TTC549 (cell line): ENCODE measurements at regions not wholly inside any gene's neighbourhood (a gene's known extent, or its start where the extent isn't known, plus 50 kb on each side); places are given as distances from the start of the nearest gene placed in this dataset.

ENCODE experiments used
- FAIRE-seq: peaks from 2 replicates; lab custom pipeline; 2012; peaks lifted over from hg19 to GRCh38; lab: Jason Lieb, UNC

- no peak for FAIRE-seq
Measured at GRCh38 chr7:42987648-42988214, 55.6 kb downstream of the MRPL32 start.

DNA sequence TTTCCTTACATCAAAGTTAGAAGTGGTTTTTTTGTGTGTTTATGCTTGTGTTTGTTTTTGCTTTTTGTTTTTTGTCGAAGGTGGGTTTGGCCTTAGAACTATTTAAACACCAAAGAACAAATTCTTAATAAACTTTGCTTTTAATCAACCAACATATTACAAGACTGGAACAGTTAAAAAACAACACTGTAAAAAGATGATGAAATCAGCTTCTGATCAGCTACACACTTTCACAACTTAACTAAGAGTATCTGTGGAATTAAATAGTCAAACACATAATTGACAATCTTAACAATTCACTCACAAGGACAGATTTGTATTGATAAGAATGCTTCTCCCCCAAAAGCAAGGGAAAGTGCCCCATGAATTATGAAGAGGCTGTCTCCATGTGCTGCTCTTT, 58.8 kb downstream of the MRPL32 start:
- no peak for FAIRE-seq

DNA sequence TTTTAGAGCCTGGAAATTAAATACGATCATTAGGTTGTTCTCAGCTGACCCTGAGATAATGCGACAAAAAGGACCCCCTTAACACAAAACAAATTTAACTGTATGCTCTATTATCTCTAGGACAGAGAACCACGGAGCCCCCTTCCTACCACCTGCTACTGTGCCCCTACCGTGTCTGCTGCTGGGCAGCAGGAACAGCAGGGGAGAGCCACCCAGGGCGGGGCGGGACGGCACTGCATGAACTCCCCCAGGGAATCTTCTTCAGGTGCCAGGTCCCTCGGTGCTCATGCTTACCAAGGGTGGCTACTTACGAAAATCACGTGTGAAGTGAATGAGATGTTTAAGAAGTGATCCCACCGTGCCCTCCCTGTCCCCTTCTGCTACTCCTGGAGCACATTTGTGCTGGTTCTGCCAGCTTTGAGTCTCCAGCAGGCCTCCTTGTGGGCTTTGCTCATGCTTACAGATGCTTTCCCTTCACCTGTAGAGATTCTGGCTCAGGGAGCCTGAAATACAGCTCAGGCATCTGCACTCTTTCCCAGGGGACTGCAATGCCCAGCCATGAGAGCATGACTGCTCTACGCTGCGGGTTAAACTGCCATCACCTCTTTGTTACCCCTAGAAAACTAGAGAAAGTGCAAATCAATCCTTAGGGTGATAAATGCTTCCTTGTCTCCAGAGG, 59.9 kb downstream of the MRPL32 start:
- FAIRE-seq: no peak

- no peak for FAIRE-seq
Measured at GRCh38 chr7:42993038-42993437, 60.9 kb downstream of the MRPL32 start.

- FAIRE-seq: no peak
Measured at GRCh38 chr7:42994096-42994495, 61.9 kb downstream of the MRPL32 start.

- FAIRE-seq: no peak
Measured at GRCh38 chr7:42997611-42998010, 65.4 kb downstream of the MRPL32 start.

DNA sequence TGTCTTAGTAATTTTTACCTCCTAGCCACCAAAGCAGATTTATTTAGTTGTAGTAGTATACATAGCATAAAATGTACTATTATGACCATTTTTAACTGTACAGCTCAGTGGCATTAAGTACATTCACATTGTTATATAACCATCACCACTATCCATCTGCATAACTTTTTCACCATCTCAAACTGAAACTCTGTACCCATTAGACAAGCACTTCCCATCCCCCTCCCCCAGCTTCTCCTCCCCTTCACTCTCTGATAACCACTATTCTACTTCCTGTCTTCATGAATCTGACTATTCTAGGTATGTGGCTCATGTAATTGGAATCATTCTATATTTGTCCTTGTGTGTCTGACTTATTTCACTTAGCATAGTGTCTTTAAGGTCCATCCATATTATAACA, 71.9 kb downstream of the MRPL32 start:
- no peak for FAIRE-seq

DNA sequence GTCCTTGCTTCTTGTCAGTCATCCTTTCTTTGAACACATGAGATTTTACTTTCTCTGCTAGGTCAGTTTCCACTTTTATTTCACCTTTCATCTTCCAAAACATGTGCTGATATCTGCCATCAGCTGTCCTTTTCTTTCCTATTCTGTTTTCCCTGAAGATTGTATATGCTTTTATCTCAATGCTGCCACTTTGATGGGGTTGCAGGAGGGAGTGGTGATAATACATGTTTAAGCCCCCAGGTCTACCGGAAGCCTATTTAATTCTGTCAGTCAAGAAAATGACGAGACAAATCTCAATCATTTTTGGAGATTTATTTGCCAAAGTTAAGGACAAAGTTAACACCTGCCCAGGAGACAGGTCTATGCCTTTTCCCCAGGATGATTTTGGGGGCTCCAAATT, 73.8 kb downstream of the MRPL32 start:
- no peak for FAIRE-seq

GRCh38 chr7:43010061-43010460, 77.9 kb downstream of the MRPL32 start:
- FAIRE-seq: no peak

DNA sequence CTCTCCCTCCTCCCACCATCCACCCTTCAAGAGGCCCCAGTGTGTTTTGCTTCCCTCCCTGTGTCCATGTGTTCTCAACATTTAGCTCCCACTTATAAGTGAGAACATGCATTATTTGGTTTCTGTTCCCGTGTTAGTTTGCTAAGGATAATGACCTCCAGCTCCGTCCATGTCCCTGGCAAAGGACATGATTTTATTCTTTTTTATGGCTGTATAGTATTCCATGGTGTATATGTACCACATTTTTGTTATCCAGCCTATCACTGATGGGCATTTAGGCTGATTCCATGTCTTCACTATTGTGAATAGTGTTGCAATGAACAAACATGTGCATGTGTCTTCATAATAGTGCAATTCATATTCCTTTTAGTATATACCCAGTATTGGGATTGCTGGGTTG, 79.7 kb downstream of the MRPL32 start:
- FAIRE-seq: no peak

- FAIRE-seq: no peak
Measured at GRCh38 chr7:43014406-43014805, 82.2 kb downstream of the MRPL32 start.

- no peak for FAIRE-seq
Measured at GRCh38 chr7:43015301-43015700, 83.1 kb downstream of the MRPL32 start.

- no peak for FAIRE-seq
Measured at GRCh38 chr7:43018446-43018845, 86.3 kb downstream of the MRPL32 start.

GRCh38 chr7:43021431-43021830, 89.3 kb downstream of the MRPL32 start:
- FAIRE-seq: no peak

DNA sequence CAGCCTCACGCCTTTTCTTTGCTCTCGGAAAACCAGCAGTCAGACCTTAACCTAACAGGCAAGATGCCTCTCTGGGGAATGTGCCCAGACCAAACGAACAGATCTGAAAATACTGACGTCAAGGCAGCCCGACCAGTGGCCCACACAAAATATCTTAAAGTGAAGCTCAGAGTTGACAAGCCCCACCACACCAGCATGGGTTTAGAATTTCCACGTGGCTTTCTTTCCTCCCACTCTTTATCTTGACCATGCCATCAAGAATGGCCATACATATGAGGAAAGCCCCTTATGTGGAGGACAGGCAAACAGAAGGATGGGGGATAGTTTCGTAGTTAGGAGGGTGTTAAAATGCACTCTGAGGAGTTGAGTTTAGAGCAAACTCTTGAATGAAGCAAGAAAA, 89.8 kb downstream of the MRPL32 start:
- no peak for FAIRE-seq

GRCh38 chr7:43033369-43033768, 79.1 kb upstream of the HECW1 start:
- no peak for FAIRE-seq

- FAIRE-seq: no peak
Measured at GRCh38 chr7:43034535-43035002, 77.9 kb upstream of the HECW1 start.

- FAIRE-seq: no peak
Measured at GRCh38 chr7:43037531-43037930, 74.9 kb upstream of the HECW1 start.

DNA sequence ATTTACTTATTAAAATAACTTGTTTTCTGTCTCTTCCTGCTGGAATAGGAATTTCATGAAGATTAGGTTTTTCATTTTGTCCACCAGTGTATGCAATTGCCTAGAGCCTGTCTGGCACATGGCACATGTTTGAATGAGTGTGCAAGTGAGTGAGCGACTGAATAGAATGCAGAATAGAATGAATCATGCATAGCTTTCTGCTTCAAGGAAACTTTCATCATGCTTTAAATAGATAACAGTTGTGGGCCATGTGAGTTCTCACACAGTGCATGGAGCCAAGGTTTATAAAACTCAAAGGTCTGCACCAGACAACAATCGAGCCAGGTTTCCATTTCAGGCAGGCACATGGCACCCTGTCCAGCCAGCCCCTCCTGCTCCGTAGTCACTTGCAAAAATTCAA, 74.2 kb upstream of the HECW1 start:
- FAIRE-seq: no peak

DNA sequence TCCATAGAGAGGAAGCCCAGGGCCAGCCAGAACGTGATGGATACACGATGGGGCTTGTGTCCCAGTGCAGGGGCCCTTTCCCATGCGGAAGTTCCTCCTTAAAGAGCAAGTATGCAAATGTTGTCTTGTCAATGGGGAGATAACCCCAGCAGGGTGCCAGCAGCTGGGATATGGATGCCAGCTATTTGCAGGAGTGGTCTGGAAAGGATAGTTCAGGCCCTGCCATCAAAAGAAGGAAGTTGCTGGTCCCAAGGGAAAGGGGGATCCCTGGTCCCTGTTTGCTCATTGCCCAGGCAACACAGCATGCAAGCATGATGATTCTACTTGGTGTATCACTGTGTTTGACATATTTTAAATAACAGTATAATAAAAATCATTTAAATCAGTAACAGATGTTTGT, 73.1 kb upstream of the HECW1 start:
- no peak for FAIRE-seq

DNA sequence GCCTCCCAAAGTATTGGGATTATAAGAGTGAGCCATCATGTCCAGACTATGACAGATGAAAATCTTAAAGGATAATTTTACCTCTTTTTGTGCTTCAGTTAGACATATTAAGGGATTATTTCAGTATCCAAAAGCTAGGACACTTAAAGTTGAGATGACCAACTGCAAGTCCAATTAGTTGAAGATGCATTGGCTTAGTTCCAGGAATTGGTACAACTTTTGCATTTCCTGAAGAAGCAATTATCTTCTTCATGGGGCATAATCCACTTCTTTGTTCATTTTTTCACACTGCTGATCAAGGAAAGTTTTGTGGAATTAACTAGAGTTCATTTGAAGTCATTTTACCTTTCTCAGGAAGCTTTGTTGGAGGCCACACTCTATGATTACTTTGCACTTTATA, 72.0 kb upstream of the HECW1 start:
- FAIRE-seq: no peak

DNA sequence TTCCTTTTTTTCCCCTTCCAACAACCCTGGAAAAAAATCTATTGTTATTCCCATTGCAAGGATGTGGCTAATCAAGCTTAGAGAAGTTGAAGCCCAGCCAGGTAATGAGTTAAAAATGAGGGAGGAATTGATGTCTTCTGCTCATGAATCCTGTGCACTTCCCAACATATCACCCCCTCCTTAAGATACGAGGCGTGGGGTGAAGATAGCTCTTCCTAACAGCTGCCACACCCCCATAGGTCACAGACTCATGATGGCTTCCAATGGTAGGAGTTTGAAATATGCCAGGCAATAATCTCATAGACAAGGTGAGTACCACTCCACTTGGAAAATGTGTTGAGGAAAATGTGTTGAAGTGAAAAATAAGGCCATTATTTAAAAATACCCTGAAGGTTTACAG, 71.3 kb upstream of the HECW1 start:
- no peak for FAIRE-seq

- peak; percentile 26 for FAIRE-seq
Measured at GRCh38 chr7:43041724-43042123, 70.7 kb upstream of the HECW1 start.

- FAIRE-seq: no peak
Measured at GRCh38 chr7:43042302-43042701, 70.1 kb upstream of the HECW1 start.
